WI38 (cell line): ENCODE measurements at regions not wholly inside any gene's neighbourhood (a gene's known extent, or its start where the extent isn't known, plus 50 kb on each side); places are given as distances from the start of the nearest gene placed in this dataset.

Experiments used
- H3K4me3 ChIP-seq: 2 replicates; pipeline ENCODE4 v1.5.1; 2011; ENCODE audit warnings: low read depth, mild to moderate bottlenecking, control low read depth, low read length
- TF ChIP-seq, protein P1 (sequence below): IDR thresholded peaks from 2 replicates; pipeline ENCODE4 v1.5.1; 2012; ENCODE audit warnings: low read depth, mild to moderate bottlenecking, control low read depth, low read length

- TF ChIP-seq, protein P1, sequence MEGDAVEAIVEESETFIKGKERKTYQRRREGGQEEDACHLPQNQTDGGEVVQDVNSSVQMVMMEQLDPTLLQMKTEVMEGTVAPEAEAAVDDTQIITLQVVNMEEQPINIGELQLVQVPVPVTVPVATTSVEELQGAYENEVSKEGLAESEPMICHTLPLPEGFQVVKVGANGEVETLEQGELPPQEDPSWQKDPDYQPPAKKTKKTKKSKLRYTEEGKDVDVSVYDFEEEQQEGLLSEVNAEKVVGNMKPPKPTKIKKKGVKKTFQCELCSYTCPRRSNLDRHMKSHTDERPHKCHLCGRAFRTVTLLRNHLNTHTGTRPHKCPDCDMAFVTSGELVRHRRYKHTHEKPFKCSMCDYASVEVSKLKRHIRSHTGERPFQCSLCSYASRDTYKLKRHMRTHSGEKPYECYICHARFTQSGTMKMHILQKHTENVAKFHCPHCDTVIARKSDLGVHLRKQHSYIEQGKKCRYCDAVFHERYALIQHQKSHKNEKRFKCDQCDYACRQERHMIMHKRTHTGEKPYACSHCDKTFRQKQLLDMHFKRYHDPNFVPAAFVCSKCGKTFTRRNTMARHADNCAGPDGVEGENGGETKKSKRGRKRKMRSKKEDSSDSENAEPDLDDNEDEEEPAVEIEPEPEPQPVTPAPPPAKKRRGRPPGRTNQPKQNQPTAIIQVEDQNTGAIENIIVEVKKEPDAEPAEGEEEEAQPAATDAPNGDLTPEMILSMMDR: no peak
- H3K4me3 ChIP-seq: no peak overlapping the region
These were observed 971.3 kb upstream of the FAM98A start for GRCh38 chr2:34570266-34570872.

- no peak overlapping the region for H3K4me3 ChIP-seq
- TF ChIP-seq, protein P1: no peak
These were observed 968.0 kb upstream of the FAM98A start for GRCh38 chr2:34567128-34567527.

DNA sequence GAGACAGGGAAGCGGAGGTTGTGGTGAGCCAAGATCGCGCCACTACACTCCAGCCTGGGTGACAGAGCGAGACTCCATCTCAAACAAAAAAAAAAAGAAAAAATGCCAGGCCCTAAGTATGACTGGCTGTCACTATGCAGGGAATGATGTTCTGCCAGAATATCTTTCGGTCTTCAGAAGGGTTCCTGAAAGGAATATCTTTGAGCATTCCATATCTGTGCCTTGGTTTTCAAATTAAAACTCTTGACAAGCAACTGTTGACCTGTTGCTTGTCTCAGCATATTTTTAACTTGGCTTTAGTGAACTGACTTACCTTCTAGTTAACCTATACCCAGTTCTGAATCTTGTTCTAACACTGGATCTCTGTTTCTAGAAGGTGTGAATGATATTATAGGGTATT, 953.2 kb upstream of the FAM98A start:
- no peak overlapping the region for H3K4me3 ChIP-seq
- TF ChIP-seq, protein P1: no peak

GRCh38 chr2:34549710-34550345, 950.7 kb upstream of the FAM98A start:
- TF ChIP-seq, protein P1: no peak
- H3K4me3 ChIP-seq: no peak overlapping the region

- H3K4me3 ChIP-seq: no peak overlapping the region
- TF ChIP-seq, protein P1: no peak
These were observed 948.8 kb upstream of the FAM98A start for GRCh38 chr2:34547900-34548299.

- H3K4me3 ChIP-seq: no peak overlapping the region
- TF ChIP-seq, protein P1: no peak
These were observed 948.2 kb upstream of the FAM98A start for GRCh38 chr2:34547340-34547739.

DNA sequence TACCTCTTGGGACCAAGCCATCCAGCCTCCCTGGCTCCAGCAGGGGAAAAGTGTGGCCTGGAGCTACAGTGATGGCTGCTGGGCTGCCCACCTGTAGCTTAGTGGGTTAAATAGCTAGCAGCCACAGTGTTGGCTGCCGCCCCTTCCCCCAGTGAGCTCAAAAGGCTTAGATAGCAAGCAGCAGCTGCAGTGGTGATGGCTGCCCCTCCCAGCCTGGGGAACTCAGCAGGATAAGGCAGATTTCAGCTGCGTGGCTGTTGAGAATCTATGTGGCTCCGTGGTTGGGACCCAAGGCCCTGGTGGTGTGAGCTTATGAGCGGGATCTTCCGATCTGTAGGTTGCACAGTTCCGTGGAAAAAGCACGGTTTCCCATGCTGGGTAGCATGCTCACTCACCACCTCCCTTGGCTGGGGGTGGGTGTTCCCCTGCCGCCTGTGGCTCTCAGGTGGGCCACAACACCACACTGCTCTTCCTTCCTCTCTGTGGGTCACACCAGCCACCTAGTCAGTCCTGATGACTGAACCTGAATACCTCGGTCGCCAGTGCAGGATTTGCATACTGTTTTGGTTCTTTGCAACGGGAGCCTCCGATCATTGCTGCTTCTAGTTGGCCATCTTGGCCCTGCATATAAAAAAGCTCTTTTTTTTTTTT, 946.5 kb upstream of the FAM98A start:
- no peak overlapping the region for H3K4me3 ChIP-seq
- TF ChIP-seq, protein P1: no peak
